WTC11 (cell line): ENCODE measurements at regions not wholly inside any gene's neighbourhood (a gene's known extent, or its start where the extent isn't known, plus 50 kb on each side); places are given as distances from the start of the nearest gene placed in this dataset.

Experiments used
- ATAC-seq: fragments of 200-7000 bp; cut with Tn5 transposase; 2 replicates; pipeline ENCODE4 v1.10.0; 2021; ENCODE audit warnings: mild to moderate bottlenecking, moderate library complexity
- CTCF ChIA-PET: fragments of 300-600 bp; sonication (Branson Sonifier 250); formaldehyde crosslinking; loops from one replicate; lab custom pipeline; 2021; ENCODE audit warnings: antibody characterized with exemption; lab: Charles Lee
- POLR2A ChIA-PET: fragments of 350-600 bp; sonication (Branson Sonifier 250); formaldehyde crosslinking; loops from one replicate; lab custom pipeline; 2021; ENCODE audit warnings: antibody characterized with exemption; lab: Charles Lee
- DNase-seq: peaks from one replicate; pipeline ENCODE4 v3.0.0; 2021; ENCODE audit warnings: low spot score
- H3K27ac Mint-ChIP-seq: 2 replicates; pipeline ENCODE4 v1.8.0; 2021; ENCODE audit warnings: mixed read lengths
- H3K27me3 Mint-ChIP-seq: 2 replicates; pipeline ENCODE4 v1.8.0; 2021; ENCODE audit warnings: low read depth, mild to moderate bottlenecking, moderate library complexity, mixed read lengths
- H3K36me3 Mint-ChIP-seq: 2 replicates; pipeline ENCODE4 v1.8.0; 2021; ENCODE audit warnings: mixed read lengths
- H3K4me1 Mint-ChIP-seq: 2 replicates; pipeline ENCODE4 v1.8.0; 2022; ENCODE audit warnings: mixed read lengths
- H3K4me3 Mint-ChIP-seq: 2 replicates; pipeline ENCODE4 v1.8.0; 2021; ENCODE audit warnings: mild to moderate bottlenecking, moderate library complexity, mixed read lengths
- H3K9me3 Mint-ChIP-seq: 2 replicates; pipeline ENCODE4 v1.8.0; 2021; ENCODE audit warnings: mixed read lengths
- AR ChIP-seq: fragments of 250-450 bp; sonication (Bioruptor Pico); IDR thresholded peaks from 2 replicates; pipeline ENCODE4 v1.9.0; 2021; ENCODE audit warnings: mild to moderate bottlenecking
- ATF1 ChIP-seq: sonication (generic); formaldehyde crosslinking; IDR thresholded peaks from 2 replicates; pipeline ENCODE4 v1.8.1; 2023; ENCODE audit warnings: mild to moderate bottlenecking, moderate library complexity, missing genetic modification reagents
- CDX4 ChIP-seq: fragments of 250-450 bp; sonication (Bioruptor Pico); IDR thresholded peaks from 2 replicates; pipeline ENCODE4 v1.9.0; 2021; ENCODE audit warnings: moderate library complexity, mild to moderate bottlenecking, inconsistent platforms, borderline replicate concordance
- CREM ChIP-seq: sonication (generic); formaldehyde crosslinking; IDR thresholded peaks from 2 replicates; pipeline ENCODE4 v1.8.1; 2022; ENCODE audit warnings: mild to moderate bottlenecking, missing genetic modification reagents, moderate library complexity
- E2F1 ChIP-seq: sonication (generic); formaldehyde crosslinking; IDR thresholded peaks from 2 replicates; pipeline ENCODE4 v1.8.0; 2022; ENCODE audit warnings: mild to moderate bottlenecking, missing genetic modification reagents
- ESRRA ChIP-seq: sonication (generic); formaldehyde crosslinking; IDR thresholded peaks from 2 replicates; pipeline ENCODE4 v1.8.1; 2022; ENCODE audit warnings: mild to moderate bottlenecking, missing genetic modification reagents, borderline replicate concordance
- FOXP4 ChIP-seq: sonication (generic); formaldehyde crosslinking; IDR thresholded peaks from 2 replicates; pipeline ENCODE4 v1.8.0; 2022; ENCODE audit warnings: mild to moderate bottlenecking, missing genetic modification reagents
- GTF2I ChIP-seq: fragments of 250-450 bp; sonication (Bioruptor Pico); conservative IDR thresholded peaks from 2 replicates; pipeline ENCODE4 v1.4.0; 2021; ENCODE audit warnings: mild to moderate bottlenecking
- JAZF1 ChIP-seq: fragments of 250-450 bp; sonication (Bioruptor Pico); IDR thresholded peaks from 2 replicates; pipeline ENCODE4 v1.9.0; 2021; ENCODE audit warnings: moderate library complexity, mild to moderate bottlenecking, inconsistent platforms
- JUN ChIP-seq: sonication (generic); formaldehyde crosslinking; IDR thresholded peaks from 2 replicates; pipeline ENCODE4 v1.8.0; 2023; ENCODE audit warnings: mild to moderate bottlenecking, missing genetic modification reagents
- MYBL2 ChIP-seq: sonication (generic); formaldehyde crosslinking; IDR thresholded peaks from 2 replicates; pipeline ENCODE4 v1.8.1; 2023; ENCODE audit warnings: mild to moderate bottlenecking, moderate library complexity, missing genetic modification reagents
- NFATC4 ChIP-seq: fragments of 250-450 bp; sonication (Bioruptor Pico); IDR thresholded peaks from 2 replicates; pipeline ENCODE4 v1.9.0; 2021; ENCODE audit warnings: mild to moderate bottlenecking
- NFYB ChIP-seq: sonication (generic); formaldehyde crosslinking; conservative IDR thresholded peaks from 2 replicates; pipeline ENCODE4 v1.8.0; 2022; ENCODE audit warnings: low read depth, missing genetic modification reagents
- NR3C1 ChIP-seq: sonication (generic); formaldehyde crosslinking; conservative IDR thresholded peaks from 2 replicates; pipeline ENCODE4 v1.8.1; 2023; ENCODE audit warnings: low read depth, mild to moderate bottlenecking, missing genetic modification reagents
- SOX15 ChIP-seq: fragments of 250-450 bp; sonication (Bioruptor Pico); IDR thresholded peaks from 2 replicates; pipeline ENCODE4 v1.9.0; 2021; ENCODE audit warnings: mild to moderate bottlenecking
- ZBTB21 ChIP-seq: sonication (generic); formaldehyde crosslinking; IDR thresholded peaks from 2 replicates; pipeline ENCODE4 v1.8.1; 2023; ENCODE audit warnings: mild to moderate bottlenecking, missing genetic modification reagents, borderline replicate concordance
- ZNF219 ChIP-seq: sonication (generic); formaldehyde crosslinking; IDR thresholded peaks from 2 replicates; pipeline ENCODE4 v1.8.0; 2023; ENCODE audit warnings: missing genetic modification reagents, mild to moderate bottlenecking, borderline replicate concordance
- ZNF423 ChIP-seq: fragments of 250-450 bp; sonication (Bioruptor Pico); IDR thresholded peaks from 2 replicates; pipeline ENCODE4 v2.1.2; 2022; ENCODE audit warnings: mild to moderate bottlenecking, moderate library complexity
- TF ChIP-seq, protein P1 (sequence below): sonication (generic); formaldehyde crosslinking; conservative IDR thresholded peaks from 2 replicates; pipeline ENCODE4 v1.8.1; 2022; ENCODE audit warnings: mild to moderate bottlenecking, missing genetic modification reagents
- TF ChIP-seq, protein P2 (sequence below): sonication (generic); formaldehyde crosslinking; IDR thresholded peaks from 2 replicates; pipeline ENCODE4 v1.8.1; 2023; ENCODE audit warnings: mild to moderate bottlenecking, missing genetic modification reagents
- TF ChIP-seq, protein P3 (sequence below): sonication (generic); formaldehyde crosslinking; IDR thresholded peaks from 2 replicates; pipeline ENCODE4 v1.8.0; 2023; ENCODE audit warnings: missing genetic modification reagents
- TF ChIP-seq, protein P4 (sequence below): fragments of 250-450 bp; sonication (Bioruptor Pico); IDR thresholded peaks from 2 replicates; pipeline ENCODE4 v2.1.2; 2022; ENCODE audit warnings: mild to moderate bottlenecking, moderate library complexity

- Mint-ChIP-seq H3K9me3 (peaks cover 15% of the 10 kb centered on the region), H3K27me3 (peaks cover 3% of the 10 kb centered on the region; the same call in 1 of the 2 replicates), H3K36me3 (peaks cover 11% of the 10 kb centered on the region), H3K4me3 (no peak overlapping the region), H3K27ac (no peak overlapping the region), H3K4me1 (peaks cover 11% of the 10 kb centered on the region)
- ATAC-seq (peak; percentile 53), DNase-seq (no peak)
- CTCF ChIA-PET, result interaction anchor here (0.6 to 1.5 kb wide), 3 partner anchors 31 to 197 kb away, joined by 3 to 5 read pairs (median 4); no protein-coding TSS in a partner anchor
- TF ChIP-seq NFYB (CRISPR knock-in tag), result no peak
- TF ChIP-seq JAZF1 (CRISPR knock-in tag), result no peak
- no peak for TF ChIP-seq AR
- no peak for TF ChIP-seq NFATC4 (CRISPR knock-in tag)
- no peak for TF ChIP-seq NR3C1
- POLR2A ChIA-PET, result no interaction called here
Observed at GRCh38 chr3:194255252-194256039, 95.7 kb downstream of the CPN2 start.

- H3K4me1 Mint-ChIP-seq, result peaks cover 12% of the 10 kb centered on the region
- TF ChIP-seq ZBTB21 (CRISPR knock-in tag) (no peak), ZNF423 (CRISPR knock-in tag) (no peak), MYBL2 (CRISPR knock-in tag) (no peak), CDX4 (CRISPR knock-in tag) (no peak), JUN (CRISPR knock-in tag) (no peak), ATF1 (CRISPR knock-in tag) (no peak), CREM (CRISPR knock-in tag) (no peak), FOXP4 (CRISPR knock-in tag) (no peak), GTF2I (CRISPR knock-in tag) (no peak), ZNF219 (CRISPR knock-in tag) (no peak), E2F1 (no peak), NFATC4 (CRISPR knock-in tag) (no peak), ESRRA (CRISPR knock-in tag) (no peak), SOX15 (CRISPR knock-in tag) (no peak)
- TF ChIP-seq, protein P1, sequence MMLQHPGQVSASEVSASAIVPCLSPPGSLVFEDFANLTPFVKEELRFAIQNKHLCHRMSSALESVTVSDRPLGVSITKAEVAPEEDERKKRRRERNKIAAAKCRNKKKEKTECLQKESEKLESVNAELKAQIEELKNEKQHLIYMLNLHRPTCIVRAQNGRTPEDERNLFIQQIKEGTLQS (CRISPR knock-in tag), result no peak
- TF ChIP-seq, protein P2, sequence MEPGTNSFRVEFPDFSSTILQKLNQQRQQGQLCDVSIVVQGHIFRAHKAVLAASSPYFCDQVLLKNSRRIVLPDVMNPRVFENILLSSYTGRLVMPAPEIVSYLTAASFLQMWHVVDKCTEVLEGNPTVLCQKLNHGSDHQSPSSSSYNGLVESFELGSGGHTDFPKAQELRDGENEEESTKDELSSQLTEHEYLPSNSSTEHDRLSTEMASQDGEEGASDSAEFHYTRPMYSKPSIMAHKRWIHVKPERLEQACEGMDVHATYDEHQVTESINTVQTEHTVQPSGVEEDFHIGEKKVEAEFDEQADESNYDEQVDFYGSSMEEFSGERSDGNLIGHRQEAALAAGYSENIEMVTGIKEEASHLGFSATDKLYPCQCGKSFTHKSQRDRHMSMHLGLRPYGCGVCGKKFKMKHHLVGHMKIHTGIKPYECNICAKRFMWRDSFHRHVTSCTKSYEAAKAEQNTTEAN (CRISPR knock-in tag), result no peak
- TF ChIP-seq, protein P3, sequence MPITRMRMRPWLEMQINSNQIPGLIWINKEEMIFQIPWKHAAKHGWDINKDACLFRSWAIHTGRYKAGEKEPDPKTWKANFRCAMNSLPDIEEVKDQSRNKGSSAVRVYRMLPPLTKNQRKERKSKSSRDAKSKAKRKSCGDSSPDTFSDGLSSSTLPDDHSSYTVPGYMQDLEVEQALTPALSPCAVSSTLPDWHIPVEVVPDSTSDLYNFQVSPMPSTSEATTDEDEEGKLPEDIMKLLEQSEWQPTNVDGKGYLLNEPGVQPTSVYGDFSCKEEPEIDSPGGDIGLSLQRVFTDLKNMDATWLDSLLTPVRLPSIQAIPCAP (CRISPR knock-in tag), result no peak
- TF ChIP-seq, protein P4, sequence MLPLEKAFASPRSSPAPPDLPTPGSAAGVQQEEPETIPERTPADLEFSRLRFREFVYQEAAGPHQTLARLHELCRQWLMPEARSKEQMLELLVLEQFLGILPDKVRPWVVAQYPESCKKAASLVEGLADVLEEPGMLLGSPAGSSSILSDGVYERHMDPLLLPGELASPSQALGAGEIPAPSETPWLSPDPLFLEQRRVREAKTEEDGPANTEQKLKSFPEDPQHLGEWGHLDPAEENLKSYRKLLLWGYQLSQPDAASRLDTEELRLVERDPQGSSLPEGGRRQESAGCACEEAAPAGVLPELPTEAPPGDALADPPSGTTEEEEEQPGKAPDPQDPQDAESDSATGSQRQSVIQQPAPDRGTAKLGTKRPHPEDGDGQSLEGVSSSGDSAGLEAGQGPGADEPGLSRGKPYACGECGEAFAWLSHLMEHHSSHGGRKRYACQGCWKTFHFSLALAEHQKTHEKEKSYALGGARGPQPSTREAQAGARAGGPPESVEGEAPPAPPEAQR (CRISPR knock-in tag), result no peak
Observed at GRCh38 chr3:194256040-194256945, 94.8 kb downstream of the CPN2 start.

More at GRCh38 chr3:194256040-194256945, 94.8 kb downstream of the CPN2 start:
- no peak for ATAC-seq
- Mint-ChIP-seq H3K9me3 (peaks cover 15% of the 10 kb centered on the region), H3K4me3 (no peak overlapping the region), H3K27me3 (peaks cover 3% of the 10 kb centered on the region; the same call in 1 of the 2 replicates), H3K27ac (no peak overlapping the region), H3K36me3 (peaks cover 11% of the 10 kb centered on the region)
- no peak for DNase-seq
- CTCF ChIA-PET, result interaction anchor here (0.6 to 1.5 kb wide), 4 partner anchors 30 to 198 kb away, joined by 3 to 5 read pairs (median 4); no protein-coding TSS in a partner anchor
- POLR2A ChIA-PET, result no interaction called here
